B cell (primary cell): ENCODE measurements at regions not wholly inside any gene's neighbourhood (a gene's known extent, or its start where the extent isn't known, plus 50 kb on each side); places are given as distances from the start of the nearest gene placed in this dataset.

Source experiments
- ATAC-seq: fragments of 200-7000 bp; cut with Tn5 transposase; one replicate; pipeline ENCODE4 v1.10.0; 2021; ENCODE audit warnings: low read depth, mild to moderate bottlenecking, moderate number of reproducible peaks, moderate library complexity
- CTCF ChIA-PET: fragments of 350-600 bp; sonication (Branson Sonifier 250); formaldehyde crosslinking; loops from one replicate; lab custom pipeline; 2021; ENCODE audit warnings: antibody characterized with exemption, inconsistent platforms; lab: Charles Lee
- POLR2A ChIA-PET: fragments of 350-600 bp; sonication (Branson Sonifier 250); formaldehyde crosslinking; loops from one replicate; lab custom pipeline; 2021; ENCODE audit warnings: antibody characterized with exemption; lab: Charles Lee
- DNase-seq: peaks from one replicate; pipeline ENCODE4 v3.0.0; 2013
- H2AFZ ChIP-seq: 2 replicates; pipeline ENCODE4 v1.6.1; 2012; ENCODE audit warnings: mild to moderate bottlenecking, low read depth, low read length; ENCODE audit not compliant: insufficient read depth, poor library complexity, severe bottlenecking
- H3K27ac ChIP-seq, 2 donors: 1 replicate in 1 of 2; 2 replicates in 1 of 2; pipeline ENCODE4 v1.5.1; 2012 to 2013; ENCODE audit warnings: low read length in 2 of 2, mild to moderate bottlenecking in 2 of 2, moderate library complexity in 1 of 2
- H3K27me3 ChIP-seq, 4 experiments: fragments of 200-600 bp in 1 of 4; sonication (generic) in 1 of 4; replicated peaks in 1 of 4; 1 replicate in 2 of 4; 2 replicates in 2 of 4; pipeline versions ENCODE4 v1.6.1 to v1.7.0; 2013 to 2016; ENCODE audit warnings: low read length in 3 of 4, mild to moderate bottlenecking in 2 of 4, mixed read lengths in 1 of 4, moderate library complexity in 1 of 4; ENCODE audit not compliant: insufficient read depth in 4 of 4, control insufficient read depth in 3 of 4; ENCODE audit errors: control extremely low read depth in 1 of 4
- H3K36me3 ChIP-seq, 2 experiments: replicated peaks in 1 of 2; 1 replicate in 1 of 2; 2 replicates in 1 of 2; pipeline versions ENCODE4 v1.6.1 to v1.7.1; 2013; ENCODE audit warnings: low read length in 1 of 2; ENCODE audit not compliant: insufficient read depth in 2 of 2, control insufficient read depth in 1 of 2; ENCODE audit errors: control extremely low read depth in 1 of 2, extremely low read depth in 1 of 2
- H3K4me1 ChIP-seq, 2 donors: fragments of 200-600 bp in 1 of 2; sonication (generic) in 1 of 2; 1 replicate in 1 of 2; 2 replicates in 1 of 2; pipeline versions ENCODE4 v1.5.1 to v1.6.1; 2013 to 2017; ENCODE audit warnings: low read length in 2 of 2; ENCODE audit not compliant: control insufficient read depth in 2 of 2, insufficient read depth in 2 of 2
- H3K4me2 ChIP-seq: replicated peaks from 2 replicates; pipeline ENCODE3; 2012; ENCODE audit warnings: mild to moderate bottlenecking, low read depth, low read length; ENCODE audit not compliant: poor library complexity, severe bottlenecking
- H3K4me3 ChIP-seq, 5 experiments: fragments of 200-600 bp in 1 of 5; sonication (generic) in 1 of 5; 1 replicate in 3 of 5; 2 replicates in 2 of 5; pipeline versions ENCODE4 v1.5.1 to v1.7.0; 2011 to 2016; ENCODE audit warnings: low read length in 4 of 5, mild to moderate bottlenecking in 4 of 5, low read depth in 2 of 5, control low read depth in 1 of 5, moderate library complexity in 1 of 5; ENCODE audit not compliant: insufficient read depth in 1 of 5; ENCODE audit errors: control extremely low read depth in 1 of 5, extremely low read depth in 1 of 5
- H3K79me2 ChIP-seq: fragments of 200-600 bp; sonication (generic); one replicate; pipeline ENCODE4 v1.6.0; 2016; ENCODE audit warnings: low read length; ENCODE audit not compliant: control insufficient read depth, insufficient read depth
- H3K9ac ChIP-seq: fragments of 200-600 bp; sonication (generic); 2 replicates; pipeline ENCODE4 v1.6.1; 2017; ENCODE audit warnings: mild to moderate bottlenecking, low read length, moderate library complexity
- H3K9me3 ChIP-seq, 3 donors: one replicate each; pipeline versions ENCODE4 v1.6.1 to v1.7.1; 2013; ENCODE audit warnings: low read length in 2 of 3; ENCODE audit not compliant: control insufficient read depth in 2 of 3, insufficient read depth in 1 of 3; ENCODE audit errors: control extremely low read depth in 1 of 3
- H4K20me1 ChIP-seq: 2 replicates; pipeline ENCODE4 v1.6.0; 2012; ENCODE audit warnings: mild to moderate bottlenecking, low read length; ENCODE audit not compliant: insufficient read depth, control insufficient read depth, poor library complexity, severe bottlenecking
- H3K27ac Mint-ChIP-seq: one replicate; pipeline ENCODE4 v1.8.0; 2021; ENCODE audit warnings: mixed read lengths
- H3K27me3 Mint-ChIP-seq: one replicate; pipeline ENCODE4 v1.8.0; 2021; ENCODE audit warnings: mixed read lengths
- H3K4me1 Mint-ChIP-seq: one replicate; pipeline ENCODE4 v1.8.0; 2021; ENCODE audit warnings: mixed read lengths
- H3K4me3 Mint-ChIP-seq: one replicate; pipeline ENCODE4 v1.8.0; 2021; ENCODE audit warnings: mixed read lengths
- H3K9me3 Mint-ChIP-seq: one replicate; pipeline ENCODE4 v1.8.0; 2022; ENCODE audit warnings: mixed read lengths; ENCODE audit not compliant: insufficient read depth
- EZH2 ChIP-seq: IDR thresholded peaks from 2 replicates; pipeline ENCODE4 v1.6.1; 2012; ENCODE audit warnings: borderline replicate concordance, low read depth, mild to moderate bottlenecking, moderate library complexity, low read length; ENCODE audit not compliant: insufficient read depth, poor library complexity, severe bottlenecking
- WGBS: methylation state at CpG from one replicate; pipeline ENCODE4 v1.1.5; 2013; ENCODE audit warnings: missing lambda C conversion rate; ENCODE audit not compliant: insufficient coverage; 5-methylcytosine and 5-hydroxymethylcytosine counted together
- intact Hi-C: fragments of 100-400 bp; cut with micrococcal nuclease; formaldehyde crosslinking; loops from one replicate; pipeline ENCODE4 v1.10.0; 2022
- TF ChIP-seq, protein P1 (sequence below): fragments of 200-600 bp; IDR thresholded peaks from one replicate; pipeline ENCODE4 v1.8.0; 2022; ENCODE audit warnings: antibody characterized with exemption, mild to moderate bottlenecking

GRCh38 chr7:69433081-69433480 is 165.2 kb upstream of the AUTS2 start:
- WGBS, result no CpG with 5 or more reads among the region's 1 CpG
- intact Hi-C loops, result no loop called here
- Mint-ChIP-seq H3K4me1 (peaks cover 18% of the 10 kb centered on the region), H3K27me3 (peaks cover 34% of the 10 kb centered on the region), H3K27ac (no peak overlapping the region), H3K4me3 (no peak overlapping the region), H3K9me3 (no peaks in the 10 kb centered on the region)
- TF ChIP-seq, protein P1, sequence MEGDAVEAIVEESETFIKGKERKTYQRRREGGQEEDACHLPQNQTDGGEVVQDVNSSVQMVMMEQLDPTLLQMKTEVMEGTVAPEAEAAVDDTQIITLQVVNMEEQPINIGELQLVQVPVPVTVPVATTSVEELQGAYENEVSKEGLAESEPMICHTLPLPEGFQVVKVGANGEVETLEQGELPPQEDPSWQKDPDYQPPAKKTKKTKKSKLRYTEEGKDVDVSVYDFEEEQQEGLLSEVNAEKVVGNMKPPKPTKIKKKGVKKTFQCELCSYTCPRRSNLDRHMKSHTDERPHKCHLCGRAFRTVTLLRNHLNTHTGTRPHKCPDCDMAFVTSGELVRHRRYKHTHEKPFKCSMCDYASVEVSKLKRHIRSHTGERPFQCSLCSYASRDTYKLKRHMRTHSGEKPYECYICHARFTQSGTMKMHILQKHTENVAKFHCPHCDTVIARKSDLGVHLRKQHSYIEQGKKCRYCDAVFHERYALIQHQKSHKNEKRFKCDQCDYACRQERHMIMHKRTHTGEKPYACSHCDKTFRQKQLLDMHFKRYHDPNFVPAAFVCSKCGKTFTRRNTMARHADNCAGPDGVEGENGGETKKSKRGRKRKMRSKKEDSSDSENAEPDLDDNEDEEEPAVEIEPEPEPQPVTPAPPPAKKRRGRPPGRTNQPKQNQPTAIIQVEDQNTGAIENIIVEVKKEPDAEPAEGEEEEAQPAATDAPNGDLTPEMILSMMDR, result no peak
- TF ChIP-seq EZH2, result no peak
- POLR2A ChIA-PET, result no interaction called here
- H3K79me2 ChIP-seq, result no peaks in the 10 kb centered on the region
- CTCF ChIA-PET, result no interaction called here
- no peaks in the 10 kb centered on the region for H4K20me1 ChIP-seq
- peaks cover 22 to 25% of the 10 kb centered on the region in 2 donors for H3K4me1 ChIP-seq
- no peak overlapping the region for H3K4me2 ChIP-seq
- H3K27ac ChIP-seq, result no peak overlapping the region
- H3K9me3 ChIP-seq, result peaks cover 0 to 12% (median 0%) of the 10 kb centered on the region in 3 donors
- DNase-seq (no peak), ATAC-seq (no peak)
- H3K9ac ChIP-seq, result no peak overlapping the region
- H3K36me3 ChIP-seq, result no peaks in the 10 kb centered on the region
- H3K4me3 ChIP-seq, result no peak overlapping the region
- H2AFZ ChIP-seq, result no peak overlapping the region
- H3K27me3 ChIP-seq, result peaks cover 0 to 32% (median 4%) of the 10 kb centered on the region in 4 experiments

DNA sequence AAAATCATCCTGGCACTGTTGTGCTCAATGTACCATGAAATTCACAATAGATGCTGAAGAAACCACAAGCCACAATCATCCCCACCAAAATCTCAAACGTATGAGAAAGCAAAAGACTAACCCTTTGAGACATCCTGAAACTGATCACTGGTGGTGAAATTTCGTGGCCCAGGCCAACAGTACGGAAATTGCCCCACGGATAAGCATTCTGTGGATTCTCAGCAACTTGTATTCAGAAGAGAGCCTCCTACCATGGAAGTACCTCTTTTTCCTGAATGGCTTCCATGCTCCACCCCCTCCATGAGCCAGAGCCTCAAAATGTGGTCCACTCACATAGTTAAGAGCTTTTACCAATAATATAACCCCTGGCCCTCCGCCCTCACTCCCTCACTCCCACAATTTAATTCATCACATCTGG is 163.9 kb upstream of the AUTS2 start:
- intact Hi-C loops, result no loop called here
- Histone ChIP-seq H3K36me3 (no peaks in the 10 kb centered on the region), H4K20me1 (no peaks in the 10 kb centered on the region), H3K79me2 (no peaks in the 10 kb centered on the region), H2AFZ (no peak overlapping the region), H3K27ac (no peak overlapping the region), H3K9me3 (peaks cover 0 to 21% (median 6%) of the 10 kb centered on the region in 3 donors), H3K9ac (no peak overlapping the region), H3K4me2 (peak overlapping the region; percentile 1), H3K27me3 (peaks cover 0 to 32% (median 2%) of the 10 kb centered on the region in 4 experiments), H3K4me1 (peaks cover 22 to 25% of the 10 kb centered on the region in 2 donors), H3K4me3 (no peak overlapping the region)
- peaks cover 2% of the 10 kb centered on the region for H3K9me3 Mint-ChIP-seq
- H3K27ac Mint-ChIP-seq, result no peak overlapping the region
- ATAC-seq, result no peak
- 22% methylated on average over 5 of the region's 5 CpGs for WGBS
- peaks cover 18% of the 10 kb centered on the region for H3K4me1 Mint-ChIP-seq
- no peak for DNase-seq
- H3K4me3 Mint-ChIP-seq, result no peak overlapping the region
- peaks cover 26% of the 10 kb centered on the region for H3K27me3 Mint-ChIP-seq
- no peak for TF ChIP-seq EZH2
- TF ChIP-seq, protein P1, result no peak
- POLR2A ChIA-PET, result no interaction called here
- CTCF ChIA-PET, result no interaction called here
